ENCODE measurements at regions not wholly inside any gene's neighbourhood (a gene's known extent, or its start where the extent isn't known, plus 50 kb on each side); places are given as distances from the start of the nearest gene placed in this dataset.

- no peak for DNase-seq (ENCODE audit: low read depth)
Observed at GRCh38 chr15:66931768-66932633, 133.4 kb upstream of the SMAD3 start.

- no peak for DNase-seq (ENCODE audit: low read depth)
Observed at GRCh38 chr15:66932634-66933024, 132.8 kb upstream of the SMAD3 start.

- DNase-seq (ENCODE audit: low read depth): no peak
Observed at GRCh38 chr15:66933932-66934867, 131.2 kb upstream of the SMAD3 start.

DNA sequence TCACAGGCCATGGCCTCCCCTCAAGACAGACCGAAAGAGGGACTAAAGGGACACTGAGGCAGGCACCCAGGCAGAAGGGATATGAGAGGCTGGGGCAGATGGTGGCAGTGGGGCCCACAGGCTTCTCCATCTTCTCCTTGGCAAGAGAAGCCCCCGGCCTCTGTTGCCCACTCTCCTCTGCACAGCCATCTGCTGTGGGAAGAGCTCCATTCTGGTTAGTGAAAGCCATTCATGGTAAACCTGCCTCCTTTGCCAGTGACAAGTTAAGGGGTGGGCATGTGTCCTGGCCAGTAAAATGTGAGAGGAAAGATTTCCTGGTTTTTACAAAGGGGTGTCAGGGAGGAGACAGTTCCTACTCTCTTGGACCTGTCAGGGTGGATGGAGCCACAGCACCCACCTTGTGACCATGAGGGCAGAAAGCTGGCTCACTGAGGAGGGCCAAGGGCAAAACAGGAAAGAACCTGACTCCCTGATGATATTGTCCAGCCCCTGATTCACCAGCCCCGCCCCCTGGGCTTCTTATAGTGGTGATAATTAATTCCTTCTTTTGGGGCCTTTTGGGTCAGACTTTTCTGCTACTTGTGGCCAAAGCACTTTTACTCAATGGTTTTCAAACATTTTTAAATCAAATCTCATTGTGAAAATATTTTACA is 130.4 kb upstream of the SMAD3 start:
- DNase-seq (ENCODE audit: low read depth): no peak

- no peak for DNase-seq (ENCODE audit: low read depth)
Observed at GRCh38 chr15:66935688-66936087, 129.7 kb upstream of the SMAD3 start.

GRCh38 chr15:66936109-66936860 is 129.1 kb upstream of the SMAD3 start:
- DNase-seq (ENCODE audit: low read depth): no peak

DNA sequence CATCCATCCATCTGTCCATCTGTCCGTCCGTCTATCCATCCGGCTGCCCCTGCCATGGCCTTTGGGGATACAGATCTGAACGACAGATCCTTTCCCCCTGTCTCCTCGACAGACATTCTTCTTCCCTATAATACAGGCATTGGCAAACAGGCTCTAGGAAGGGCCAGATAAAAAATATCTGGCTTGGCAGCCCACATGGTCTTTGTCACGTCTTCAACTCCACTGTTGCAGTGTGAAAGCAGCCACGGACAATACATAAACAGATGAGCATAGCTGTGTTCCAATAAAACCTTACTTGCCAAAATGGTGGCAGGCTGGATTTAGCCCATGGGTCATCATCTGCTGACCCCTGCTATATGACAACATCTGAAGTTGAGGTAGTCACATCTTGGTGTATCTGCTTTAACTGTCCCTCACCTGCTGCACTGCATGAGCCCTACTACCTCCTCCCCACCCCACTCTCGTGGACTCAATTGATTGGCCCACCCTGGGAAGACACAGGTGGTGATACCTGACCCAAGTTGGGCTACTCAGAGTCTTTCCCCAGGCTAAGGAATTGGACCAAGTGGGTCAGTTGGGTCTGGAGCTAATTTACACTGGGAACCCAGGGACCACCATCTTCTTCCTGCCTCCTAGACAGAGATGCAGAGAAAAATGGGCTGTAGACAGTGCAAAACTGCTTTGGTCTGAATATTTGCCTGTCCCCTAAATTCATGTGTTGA is 128.4 kb upstream of the SMAD3 start:
- no peak for DNase-seq (ENCODE audit: low read depth)

DNA sequence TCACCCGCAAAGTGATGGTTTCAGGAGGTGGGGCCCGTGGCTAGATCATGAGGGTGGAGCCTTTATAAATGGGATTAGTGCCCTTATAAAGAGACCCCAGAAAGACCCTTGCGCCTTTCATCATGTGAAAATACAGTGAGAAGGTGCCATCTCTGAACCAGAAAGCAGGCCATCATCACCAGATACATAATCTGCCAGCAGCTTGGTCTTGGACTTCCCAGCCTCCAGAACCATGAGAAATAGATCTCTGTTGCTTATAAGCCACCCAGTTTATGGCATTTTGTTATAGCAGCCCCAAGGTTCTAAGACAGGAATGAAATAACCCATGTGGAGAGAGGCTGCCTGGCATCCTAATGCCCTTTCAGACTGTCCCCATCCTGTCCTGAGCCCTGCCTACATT is 127.8 kb upstream of the SMAD3 start:
- no peak for DNase-seq (ENCODE audit: low read depth)

DNA sequence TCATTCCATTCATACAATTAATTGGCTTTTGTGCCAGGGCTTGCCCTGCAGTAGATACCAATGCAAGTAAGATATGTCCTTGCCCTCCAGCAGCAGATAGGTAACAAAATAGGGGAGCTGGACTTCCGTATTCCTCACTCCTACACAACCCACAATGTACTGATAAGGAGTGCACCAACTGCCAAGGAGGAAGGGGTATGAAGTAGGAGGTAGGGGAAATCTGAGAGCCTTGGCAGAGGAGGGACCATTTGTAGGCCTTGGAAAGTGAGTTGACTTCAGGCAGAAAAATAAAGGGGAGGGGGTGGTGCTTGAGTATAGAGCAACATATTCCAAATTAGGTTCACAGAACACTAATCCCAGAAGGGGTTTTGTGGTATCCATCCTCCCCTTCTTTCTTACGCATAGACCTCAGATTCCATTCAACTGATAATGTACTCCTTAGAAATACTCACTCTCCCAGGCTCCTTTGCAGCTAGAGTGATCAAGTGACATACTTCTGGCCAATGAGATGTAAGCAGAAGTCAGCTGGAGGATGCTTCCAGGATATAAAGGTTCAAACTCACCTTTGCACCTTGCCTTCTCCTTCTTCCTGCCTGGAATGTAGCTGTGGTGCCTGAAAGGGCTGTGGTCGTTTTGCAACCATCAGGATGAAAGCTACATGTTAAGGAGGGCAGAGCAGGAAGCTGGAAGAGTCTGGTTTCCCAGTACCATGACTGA is 127.1 kb upstream of the SMAD3 start:
- no peak for DNase-seq (ENCODE audit: low read depth)

- no peak for DNase-seq (ENCODE audit: low read depth)
Observed at GRCh38 chr15:66939016-66939415, 126.4 kb upstream of the SMAD3 start.

DNA sequence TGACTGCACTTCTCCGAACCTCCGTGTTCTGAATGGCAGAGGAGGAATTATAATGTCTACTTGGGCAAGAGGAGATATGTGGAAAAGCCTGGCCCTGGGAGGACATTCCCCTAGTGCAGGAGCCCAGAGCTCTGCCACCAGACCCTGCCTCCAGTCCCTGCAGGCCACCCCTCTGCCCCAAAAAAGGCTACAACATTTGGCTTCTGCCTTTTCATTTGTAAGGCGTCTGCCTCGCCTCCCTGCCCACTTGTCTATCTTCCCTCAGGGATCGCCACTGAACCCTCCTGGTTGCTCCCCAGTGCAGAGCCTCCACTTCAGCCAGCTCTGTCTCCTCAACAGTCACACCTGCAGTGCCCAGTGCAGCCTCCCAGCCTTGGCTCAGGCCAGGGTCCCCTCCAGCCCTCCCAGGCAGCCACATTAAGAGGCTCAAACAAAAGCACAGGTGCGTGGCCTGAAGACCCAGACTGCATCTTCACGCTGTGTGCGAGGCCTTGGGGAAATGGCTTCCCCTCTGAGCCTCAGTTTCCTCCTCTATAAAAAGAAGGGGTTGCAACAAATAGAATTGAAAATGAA is 125.9 kb upstream of the SMAD3 start:
- no peak for DNase-seq (ENCODE audit: low read depth)

GRCh38 chr15:66940368-66940767 is 125.0 kb upstream of the SMAD3 start:
- no peak for DNase-seq (ENCODE audit: low read depth)

- no peak for DNase-seq (ENCODE audit: low read depth)
Observed at GRCh38 chr15:66941108-66941711, 124.2 kb upstream of the SMAD3 start.

DNA sequence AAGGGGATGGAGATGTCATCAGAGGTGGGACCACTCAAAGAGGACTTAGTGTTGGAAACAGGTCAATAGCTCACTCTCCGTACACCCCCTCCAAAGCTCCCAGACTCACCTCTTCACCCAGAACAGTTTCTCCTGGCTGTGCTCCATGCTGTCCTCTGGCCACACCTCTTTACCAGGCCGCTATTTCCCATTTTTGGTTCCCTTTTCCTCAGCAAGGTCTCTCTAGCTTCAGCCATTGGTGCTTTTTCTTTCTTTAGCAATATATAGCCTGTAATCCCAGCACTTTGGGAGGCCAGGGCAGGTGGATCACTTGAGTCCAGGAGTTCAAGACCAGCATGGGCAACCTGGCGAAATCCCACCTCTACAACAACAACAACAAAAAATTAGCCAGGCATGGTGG is 123.6 kb upstream of the SMAD3 start:
- DNase-seq (ENCODE audit: low read depth): no peak

DNA sequence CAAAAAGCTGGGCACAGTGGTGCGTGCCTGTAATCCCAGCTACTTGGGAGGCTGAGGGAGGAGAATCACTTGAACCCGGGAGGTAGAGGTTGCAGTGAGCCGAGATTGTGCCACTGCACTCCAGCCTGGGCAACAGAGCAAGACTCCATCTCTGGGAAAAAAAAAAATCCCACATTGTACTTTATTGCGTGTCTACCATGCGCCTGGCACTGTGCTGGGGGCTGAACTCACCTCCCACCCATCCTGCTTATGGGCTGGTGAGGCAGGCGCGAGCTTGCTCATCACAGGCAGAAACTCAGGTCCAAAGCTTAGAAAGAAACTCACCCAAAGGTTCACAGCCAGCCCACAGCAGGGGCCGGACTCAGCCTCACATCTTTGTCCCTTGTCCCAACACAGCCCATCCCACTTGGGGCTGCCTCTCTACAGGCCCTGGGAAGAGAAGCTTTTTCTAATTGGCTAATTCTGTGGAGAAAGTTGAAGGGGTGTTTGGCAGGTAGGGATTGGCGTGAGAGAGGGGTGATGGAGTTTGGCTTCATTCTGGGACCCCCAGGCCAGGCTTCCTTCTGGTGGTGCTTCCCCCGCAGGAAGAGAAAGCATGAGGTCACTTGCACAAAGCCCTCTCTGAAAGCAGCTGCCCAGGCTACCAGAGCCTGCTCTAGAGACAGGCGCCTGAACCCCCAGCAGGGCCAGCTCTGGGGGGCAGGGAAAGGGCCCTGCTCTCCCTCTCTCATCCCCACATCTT is 122.6 kb upstream of the SMAD3 start:
- DNase-seq (ENCODE audit: low read depth): no peak

GRCh38 chr15:66943456-66944095 is 121.8 kb upstream of the SMAD3 start:
- no peak for DNase-seq (ENCODE audit: low read depth)

GRCh38 chr15:66944121-66944520 is 121.3 kb upstream of the SMAD3 start:
- no peak for DNase-seq (ENCODE audit: low read depth)

GRCh38 chr15:66945286-66945685 is 120.1 kb upstream of the SMAD3 start:
- DNase-seq (ENCODE audit: low read depth): no peak

Data from activated T-cell treated with anti-CD3 and anti-CD28 coated beads for 1 hour (primary cell).